ENCODE measurements at regions not wholly inside any gene's neighbourhood (a gene's known extent, or its start where the extent isn't known, plus 50 kb on each side); places are given as distances from the start of the nearest gene placed in this dataset.
"Not testable (repeated sequence)": the region's sequence is repeated elsewhere in the genome, so short reads cannot be mapped to it uniquely, and the experiment has no call there.

GRCh38 chr11:71738317-71738716, 94.7 kb upstream of the DEFB108B start:
- not testable (repeated sequence) for TF ChIP-seq ARID4A (CRISPR knock-in tag; IDR thresholded peaks at IDR 0.05; ENCODE audit: borderline replicate concordance); ZNF350 (CRISPR knock-in tag; IDR thresholded peaks at IDR 0.05; ENCODE audit: borderline replicate concordance, low read depth); HNF4A (CRISPR knock-in tag; IDR thresholded peaks at IDR 0.05); MED8 (CRISPR knock-in tag; IDR thresholded peaks at IDR 0.05; ENCODE audit: insufficient replicate concordance); MATR3 (CRISPR knock-in tag; IDR thresholded peaks at IDR 0.05); EP300 (IDR thresholded peaks at IDR 0.05; ENCODE audit: low read depth in 2 of 2, low read length in 2 of 2); EP300 (CRISPR knock-in tag; IDR thresholded peaks at IDR 0.05; ENCODE audit: borderline replicate concordance); TAF1 (CRISPR knock-in tag; IDR thresholded peaks at IDR 0.05); POLR2AphosphoS5 (IDR thresholded peaks at IDR 0.05; ENCODE audit: low read depth, low read length); TBL1XR1 (IDR thresholded peaks at IDR 0.05; ENCODE audit: borderline replicate concordance, low read length, partially characterized antibody); BRF2 (CRISPR knock-in tag; IDR thresholded peaks at IDR 0.05); ZNF30 (CRISPR knock-in tag; IDR thresholded peaks at IDR 0.05)
- TF ChIP-seq, protein P1, sequence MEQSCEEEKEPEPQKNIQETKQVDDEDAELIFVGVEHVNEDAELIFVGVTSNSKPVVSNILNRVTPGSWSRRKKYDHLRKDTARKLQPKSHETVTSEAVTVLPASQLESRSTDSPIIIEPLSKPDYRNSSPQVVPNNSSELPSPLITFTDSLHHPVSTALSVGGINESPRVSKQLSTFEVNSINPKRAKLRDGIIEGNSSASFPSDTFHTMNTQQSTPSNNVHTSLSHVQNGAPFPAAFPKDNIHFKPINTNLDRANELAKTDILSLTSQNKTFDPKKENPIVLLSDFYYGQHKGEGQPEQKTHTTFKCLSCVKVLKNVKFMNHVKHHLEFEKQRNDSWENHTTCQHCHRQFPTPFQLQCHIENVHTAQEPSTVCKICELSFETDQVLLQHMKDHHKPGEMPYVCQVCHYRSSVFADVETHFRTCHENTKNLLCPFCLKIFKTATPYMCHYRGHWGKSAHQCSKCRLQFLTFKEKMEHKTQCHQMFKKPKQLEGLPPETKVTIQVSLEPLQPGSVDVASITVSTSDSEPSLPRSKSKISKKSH (CRISPR knock-in tag; IDR thresholded peaks at IDR 0.05; ENCODE audit: borderline replicate concordance): not testable (repeated sequence)

All from HepG2 (cell line).